ENCODE measurements at regions not wholly inside any gene's neighbourhood (a gene's known extent, or its start where the extent isn't known, plus 50 kb on each side); places are given as distances from the start of the nearest gene placed in this dataset.

DNA sequence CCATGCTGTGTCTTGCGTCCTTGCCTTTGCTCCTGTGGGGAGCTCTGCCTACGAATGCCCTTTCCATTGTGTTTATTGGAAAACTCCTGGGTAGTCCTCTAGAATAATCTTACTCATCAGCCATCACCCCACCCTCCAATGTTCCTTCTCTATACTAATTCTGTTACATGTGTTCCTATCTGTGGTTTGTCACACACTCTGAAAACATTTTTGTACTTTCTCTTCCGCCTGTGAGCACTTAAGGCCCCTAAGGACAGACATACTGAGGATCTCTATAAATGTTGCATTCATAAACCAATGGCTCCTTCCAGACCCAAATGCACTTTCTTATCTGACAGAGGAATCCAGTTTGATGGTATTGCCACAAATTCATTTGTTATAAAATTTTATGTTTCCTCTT, 53.9 kb upstream of the MON1B start:
- TF ChIP-seq, protein P1, sequence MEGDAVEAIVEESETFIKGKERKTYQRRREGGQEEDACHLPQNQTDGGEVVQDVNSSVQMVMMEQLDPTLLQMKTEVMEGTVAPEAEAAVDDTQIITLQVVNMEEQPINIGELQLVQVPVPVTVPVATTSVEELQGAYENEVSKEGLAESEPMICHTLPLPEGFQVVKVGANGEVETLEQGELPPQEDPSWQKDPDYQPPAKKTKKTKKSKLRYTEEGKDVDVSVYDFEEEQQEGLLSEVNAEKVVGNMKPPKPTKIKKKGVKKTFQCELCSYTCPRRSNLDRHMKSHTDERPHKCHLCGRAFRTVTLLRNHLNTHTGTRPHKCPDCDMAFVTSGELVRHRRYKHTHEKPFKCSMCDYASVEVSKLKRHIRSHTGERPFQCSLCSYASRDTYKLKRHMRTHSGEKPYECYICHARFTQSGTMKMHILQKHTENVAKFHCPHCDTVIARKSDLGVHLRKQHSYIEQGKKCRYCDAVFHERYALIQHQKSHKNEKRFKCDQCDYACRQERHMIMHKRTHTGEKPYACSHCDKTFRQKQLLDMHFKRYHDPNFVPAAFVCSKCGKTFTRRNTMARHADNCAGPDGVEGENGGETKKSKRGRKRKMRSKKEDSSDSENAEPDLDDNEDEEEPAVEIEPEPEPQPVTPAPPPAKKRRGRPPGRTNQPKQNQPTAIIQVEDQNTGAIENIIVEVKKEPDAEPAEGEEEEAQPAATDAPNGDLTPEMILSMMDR (conservative IDR thresholded peaks at IDR 0.05), result no peak
- no peak for TF ChIP-seq ZFX (IDR thresholded peaks at IDR 0.05)
- no peak overlapping the region for H3K27ac ChIP-seq
